K562 (cell line): ENCODE measurements at regions not wholly inside any gene's neighbourhood (a gene's known extent, or its start where the extent isn't known, plus 50 kb on each side); places are given as distances from the start of the nearest gene placed in this dataset.
"Not testable (repeated sequence)": the region's sequence is repeated elsewhere in the genome, so short reads cannot be mapped to it uniquely, and the experiment has no call there.

Experiments used
- ATAC-seq: fragments of 200-7000 bp; cut with Tn5 transposase; 3 replicates; pipeline ENCODE4 v1.9.1; 2020; ENCODE audit warnings: moderate library complexity
- BruUV-seq: library from RNA; stranded (reverse); fragments of 400-500 nt; replicated peaks from 2 replicates; lab custom pipeline; 2021; lab: Mats Ljungman, UMichigan
- CTCF ChIA-PET: fragments of 300-600 bp; formaldehyde crosslinking; extraction: SDS; loops from one replicate; lab custom pipeline; 2021; ENCODE audit warnings: low intra/inter-chr PET ratio; lab: Yijun Ruan, JAX
- POLR2A ChIA-PET: fragments of 300-600, 350-650 bp; sonication (Branson Sonifier 250); formaldehyde crosslinking; extraction: SDS; loops from one replicate; lab custom pipeline; 2021; ENCODE audit warnings: antibody characterized with exemption, inconsistent platforms; lab: Yijun Ruan, JAX
- DNase-seq, 4 experiments: peaks; one replicate each; pipeline versions ENCODE4 v3.0.0 to v3.0.0-alpha.2; 2011 to 2018; ENCODE audit warnings: low spot score in 3 of 4, mixed read lengths in 3 of 4; ENCODE audit errors: extremely low read depth in 1 of 4
- FAIRE-seq: peaks from 2 replicates; lab custom pipeline; 2011; peaks lifted over from hg19 to GRCh38; lab: Jason Lieb, UNC
- H2AFZ ChIP-seq: 2 replicates; pipeline ENCODE4 v1.6.0; 2011; ENCODE audit warnings: low read depth, low read length, control low read depth, inconsistent platforms
- H3K27ac ChIP-seq: fragments of 200-600 bp; 3 replicates; pipeline ENCODE4 v1.8.0; 2011; ENCODE audit warnings: low read depth, mild to moderate bottlenecking, control low read depth, inconsistent platforms, low read length, moderate library complexity, mixed read lengths; ENCODE audit errors: extremely low read depth
- H3K27me3 ChIP-seq, 2 experiments: fragments of 300-600 bp in 1 of 2; 2 replicates in 1 of 2; 3 replicates in 1 of 2; pipeline versions ENCODE4 v1.6.0 to v1.8.0; 2011; ENCODE audit warnings: inconsistent platforms in 2 of 2, low read length in 2 of 2, mild to moderate bottlenecking in 1 of 2, mixed read lengths in 1 of 2, moderate library complexity in 1 of 2; ENCODE audit not compliant: control insufficient read depth in 2 of 2, insufficient read depth in 2 of 2
- H3K36me3 ChIP-seq: fragments of 300-600 bp; 3 replicates; pipeline ENCODE4 v1.8.0; 2011; ENCODE audit warnings: mild to moderate bottlenecking, low read length, inconsistent platforms; ENCODE audit not compliant: control insufficient read depth, insufficient read depth
- H3K4me1 ChIP-seq, 2 experiments: fragments of 200-600 bp in 1 of 2; replicated peaks in 1 of 2; 2 replicates in 1 of 2; 3 replicates in 1 of 2; pipeline versions ENCODE4 v1.5.1 to v1.8.0; 2011; ENCODE audit warnings: inconsistent platforms in 2 of 2, low read length in 2 of 2, mild to moderate bottlenecking in 1 of 2, mixed read lengths in 1 of 2, moderate library complexity in 1 of 2; ENCODE audit not compliant: control insufficient read depth in 2 of 2, insufficient read depth in 2 of 2
- H3K4me2 ChIP-seq: 2 replicates; pipeline ENCODE4 v1.6.1; 2011; ENCODE audit warnings: low read length, control low read depth, inconsistent platforms, mixed read lengths; ENCODE audit not compliant: insufficient read depth
- H3K4me3 ChIP-seq: fragments of 200-600 bp; sonication (generic), shearing (Covaris generic); 2 replicates; pipeline ENCODE4 v1.5.1; 2016; ENCODE audit warnings: control low read depth, inconsistent platforms
- H3K79me2 ChIP-seq: fragments of 200-600 bp; 3 replicates; pipeline ENCODE4 v1.8.0; 2011; ENCODE audit warnings: low read length, inconsistent platforms; ENCODE audit not compliant: control insufficient read depth, insufficient read depth
- H3K9ac ChIP-seq, 2 experiments: 2 replicates each; pipeline versions ENCODE4 v1.6.0 to v1.6.1; 2011; ENCODE audit warnings: low read depth in 2 of 2, low read length in 2 of 2, control low read depth in 1 of 2, inconsistent platforms in 1 of 2, mild to moderate bottlenecking in 1 of 2, mixed read lengths in 1 of 2; ENCODE audit not compliant: insufficient read depth in 1 of 2
- H3K9me1 ChIP-seq: one replicate; pipeline ENCODE4 v1.6.0; 2011; ENCODE audit warnings: inconsistent platforms, mild to moderate bottlenecking, low read length, moderate library complexity; ENCODE audit not compliant: control insufficient read depth, insufficient read depth
- H3K9me3 ChIP-seq: replicated peaks from 2 replicates; pipeline ENCODE4 v1.5.1; 2011; ENCODE audit warnings: low read depth, low read length, inconsistent platforms; ENCODE audit not compliant: control insufficient read depth, insufficient read depth
- H4K20me1 ChIP-seq: replicated peaks from 2 replicates; pipeline ENCODE4 v1.6.1; 2011; ENCODE audit warnings: low read length, inconsistent platforms, mixed read lengths; ENCODE audit not compliant: control insufficient read depth, insufficient read depth
- CAMTA2 ChIP-seq: fragments of 250-450 bp; sonication (Bioruptor Pico); conservative IDR thresholded peaks from 2 replicates; pipeline ENCODE4 v1.5.1; 2022
- CEBPG ChIP-seq, 3 experiments: fragments of 200-800 bp in 1 of 3; sonication (Bioruptor generic) in 1 of 3; sonication (generic) in 1 of 3; formaldehyde crosslinking in 1 of 3; IDR thresholded peaks in 2 of 3; conservative IDR thresholded peaks in 1 of 3; 2 replicates each; pipeline versions ENCODE4 v1.6.1 to v1.8.0; 2016 to 2022; ENCODE audit warnings: missing compliant biosample characterization in 2 of 3, missing genetic modification characterization in 2 of 3, mild to moderate bottlenecking in 1 of 3, missing genetic modification reagents in 1 of 3
- FOS ChIP-seq: IDR thresholded peaks from 3 replicates; pipeline ENCODE4 v1.6.1; 2011; ENCODE audit not compliant: insufficient read length; ENCODE audit errors: extremely low read depth
- FOSL1 ChIP-seq: fragments of 200-800 bp; sonication (Bioruptor generic); conservative IDR thresholded peaks from 2 replicates; pipeline ENCODE4 v1.6.1; 2016; ENCODE audit warnings: missing genetic modification characterization, missing compliant biosample characterization
- FOXP1 ChIP-seq: sonication (generic); formaldehyde crosslinking; IDR thresholded peaks from 2 replicates; pipeline ENCODE4 v1.8.0; 2022; ENCODE audit warnings: mild to moderate bottlenecking, missing genetic modification reagents
- NFRKB ChIP-seq: fragments of 450-650 bp; IDR thresholded peaks from 2 replicates; pipeline ENCODE4 v1.6.1; 2016; ENCODE audit warnings: low read depth
- RBM34 ChIP-seq: fragments of 200-400 bp; formaldehyde crosslinking; IDR thresholded peaks from 2 replicates; pipeline ENCODE4 v1.6.1; 2018; ENCODE audit warnings: low read length, borderline replicate concordance; ENCODE audit not compliant: insufficient read depth
- ZNF197 ChIP-seq: fragments of 200-800 bp; sonication (Bioruptor generic); IDR thresholded peaks from 2 replicates; pipeline ENCODE4 v1.6.1; 2016; ENCODE audit warnings: low read depth, missing genetic modification characterization, missing compliant biosample characterization
- ZSCAN32 ChIP-seq: fragments of 450-650 bp; formaldehyde crosslinking; IDR thresholded peaks from 2 replicates; pipeline ENCODE4 v1.4.0; 2020; ENCODE audit warnings: mild to moderate bottlenecking, moderate library complexity
- WGBS: fragments of 100-300 bp; shearing (Covaris generic); methylation state at CpG from one replicate; pipeline ENCODE4 v1.1.6; 2016; ENCODE audit warnings: low coverage, mixed read lengths; ENCODE audit not compliant: insufficient coverage; ENCODE audit errors: missing lambda C conversion rate; 5-methylcytosine and 5-hydroxymethylcytosine counted together
- in situ Hi-C: fragments of 300-500 bp; cut with MboI; formaldehyde crosslinking; loops from 4 replicates; pipeline ENCODE4 v1.15.0; 2018; ENCODE audit warnings: inconsistent platforms, mixed read lengths
- intact Hi-C: fragments of 100-400 bp; cut with micrococcal nuclease; formaldehyde crosslinking; loops from 2 replicates; pipeline ENCODE4 v1.14.2; 2022
- TF ChIP-seq, protein P1 (sequence below): sonication (generic); formaldehyde crosslinking; IDR thresholded peaks from 2 replicates; pipeline ENCODE4 v1.8.0; 2022; ENCODE audit warnings: mild to moderate bottlenecking, missing genetic modification reagents

DNA sequence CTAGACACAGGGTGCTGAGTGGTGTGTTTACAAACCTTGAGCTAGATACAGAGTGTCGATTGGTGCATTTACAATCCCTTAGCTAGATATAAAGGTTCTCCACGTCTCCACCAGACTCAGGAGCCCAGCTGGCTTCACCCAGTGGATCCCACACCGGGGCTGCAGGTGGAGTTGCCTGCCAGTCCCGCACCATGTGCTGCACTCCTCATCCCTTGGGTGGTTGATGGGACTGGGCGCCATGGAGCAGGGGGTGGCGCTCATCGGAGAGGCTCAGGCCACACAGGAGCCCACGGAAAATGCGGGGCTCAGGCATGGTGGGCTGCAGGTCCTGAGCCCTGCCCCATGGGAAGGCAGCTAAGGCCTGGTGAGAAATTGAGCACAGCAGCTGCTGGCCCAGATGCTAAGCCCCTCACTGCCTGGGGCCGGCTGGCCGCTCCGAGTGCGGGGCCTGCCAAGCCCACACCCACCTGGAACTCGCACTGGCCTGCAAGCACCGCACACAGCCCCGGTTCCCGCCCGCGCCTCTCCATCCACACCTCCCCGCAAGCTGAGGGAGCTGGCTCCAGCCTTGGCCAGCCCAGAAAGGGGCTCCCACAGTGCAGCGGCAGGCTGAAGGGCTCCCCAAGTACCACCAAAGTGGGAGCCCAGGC lies 418.4 kb downstream of the KIF20B start:
- H3K9me1 ChIP-seq, POLR2A ChIA-PET, H3K4me1 ChIP-seq, ATAC-seq, H3K79me2 ChIP-seq, H3K27ac ChIP-seq, CTCF ChIA-PET, H3K27me3 ChIP-seq, H3K4me3 ChIP-seq, H3K4me2 ChIP-seq, H3K9me3 ChIP-seq, H3K9ac ChIP-seq, FAIRE-seq, H2AFZ ChIP-seq, intact Hi-C loops, DNase-seq, H4K20me1 ChIP-seq, BruUV-seq, in situ Hi-C loops, H3K36me3 ChIP-seq: not testable (repeated sequence)
- WGBS, result 1% methylated on average over 14 of the region's 21 CpGs

DNA sequence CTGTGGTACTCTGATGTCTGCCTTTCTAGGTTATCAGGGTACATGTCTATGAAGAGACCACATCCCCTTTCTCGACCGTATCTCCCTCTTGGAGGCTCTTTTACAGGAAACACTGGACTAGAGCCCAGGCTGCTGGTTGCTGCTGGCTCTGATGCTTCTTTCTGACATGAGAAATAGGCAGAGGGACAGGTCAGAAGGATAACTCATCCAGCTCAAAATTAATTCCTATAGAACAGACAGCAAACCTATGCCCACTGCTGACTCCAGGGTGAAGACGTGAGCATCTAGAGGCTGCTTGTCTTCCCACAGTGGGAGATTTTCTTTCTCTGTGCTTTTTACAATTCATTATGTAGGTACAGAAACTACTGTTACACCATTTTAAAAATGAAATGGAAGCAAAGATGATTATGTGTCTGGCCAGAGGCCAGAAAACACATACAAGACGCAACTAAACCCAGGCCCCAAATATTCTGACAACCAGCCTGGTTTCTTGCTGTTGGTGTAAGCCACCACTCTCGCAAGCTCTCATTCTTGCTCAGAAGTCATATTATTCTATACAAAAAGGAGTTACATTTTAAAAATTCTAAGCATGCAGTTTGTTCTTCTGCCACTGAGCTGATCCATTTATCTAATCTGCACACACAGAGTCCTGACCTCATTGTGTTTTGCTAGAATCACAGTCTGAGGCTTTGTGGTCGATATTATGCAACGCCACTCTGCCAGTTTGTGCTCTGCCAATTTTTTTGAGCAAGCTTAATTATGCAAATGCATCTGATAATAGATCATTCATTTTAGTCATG lies 424.3 kb downstream of the KIF20B start:
- no peak overlapping the region for H2AFZ ChIP-seq
- H3K79me2 ChIP-seq, result no peaks in the 10 kb centered on the region
- H3K9ac ChIP-seq, result no peak overlapping the region
- in situ Hi-C loops (no loop called here), intact Hi-C loops (no loop called here)
- CTCF ChIA-PET, result no interaction called here
- no peak for DNase-seq
- H3K27me3 ChIP-seq, result no peaks in the 10 kb centered on the region
- no peaks in the 10 kb centered on the region for H3K4me1 ChIP-seq
- H4K20me1 ChIP-seq, result no peaks in the 10 kb centered on the region
- no peaks in the 10 kb centered on the region for H3K9me1 ChIP-seq
- 5% methylated on average over 7 of the region's 7 CpGs for WGBS
- H3K4me3 ChIP-seq, result no peak overlapping the region
- TF ChIP-seq RBM34 (no peak), CAMTA2 (CRISPR knock-in tag) (no peak), FOS (no peak), CEBPG (CRISPR knock-in tag; IDR thresholded peaks at IDR 0.05) (no peak), CEBPG (tag; conservative IDR thresholded peaks at IDR 0.05 in 1 of 2, IDR thresholded peaks at IDR 0.05 in 1 of 2) (no peak), NFRKB (no peak), FOSL1 (tag) (no peak), ZSCAN32 (CRISPR knock-in tag) (no peak), ZNF197 (no peak), FOXP1 (CRISPR knock-in tag) (no peak)
- TF ChIP-seq, protein P1, sequence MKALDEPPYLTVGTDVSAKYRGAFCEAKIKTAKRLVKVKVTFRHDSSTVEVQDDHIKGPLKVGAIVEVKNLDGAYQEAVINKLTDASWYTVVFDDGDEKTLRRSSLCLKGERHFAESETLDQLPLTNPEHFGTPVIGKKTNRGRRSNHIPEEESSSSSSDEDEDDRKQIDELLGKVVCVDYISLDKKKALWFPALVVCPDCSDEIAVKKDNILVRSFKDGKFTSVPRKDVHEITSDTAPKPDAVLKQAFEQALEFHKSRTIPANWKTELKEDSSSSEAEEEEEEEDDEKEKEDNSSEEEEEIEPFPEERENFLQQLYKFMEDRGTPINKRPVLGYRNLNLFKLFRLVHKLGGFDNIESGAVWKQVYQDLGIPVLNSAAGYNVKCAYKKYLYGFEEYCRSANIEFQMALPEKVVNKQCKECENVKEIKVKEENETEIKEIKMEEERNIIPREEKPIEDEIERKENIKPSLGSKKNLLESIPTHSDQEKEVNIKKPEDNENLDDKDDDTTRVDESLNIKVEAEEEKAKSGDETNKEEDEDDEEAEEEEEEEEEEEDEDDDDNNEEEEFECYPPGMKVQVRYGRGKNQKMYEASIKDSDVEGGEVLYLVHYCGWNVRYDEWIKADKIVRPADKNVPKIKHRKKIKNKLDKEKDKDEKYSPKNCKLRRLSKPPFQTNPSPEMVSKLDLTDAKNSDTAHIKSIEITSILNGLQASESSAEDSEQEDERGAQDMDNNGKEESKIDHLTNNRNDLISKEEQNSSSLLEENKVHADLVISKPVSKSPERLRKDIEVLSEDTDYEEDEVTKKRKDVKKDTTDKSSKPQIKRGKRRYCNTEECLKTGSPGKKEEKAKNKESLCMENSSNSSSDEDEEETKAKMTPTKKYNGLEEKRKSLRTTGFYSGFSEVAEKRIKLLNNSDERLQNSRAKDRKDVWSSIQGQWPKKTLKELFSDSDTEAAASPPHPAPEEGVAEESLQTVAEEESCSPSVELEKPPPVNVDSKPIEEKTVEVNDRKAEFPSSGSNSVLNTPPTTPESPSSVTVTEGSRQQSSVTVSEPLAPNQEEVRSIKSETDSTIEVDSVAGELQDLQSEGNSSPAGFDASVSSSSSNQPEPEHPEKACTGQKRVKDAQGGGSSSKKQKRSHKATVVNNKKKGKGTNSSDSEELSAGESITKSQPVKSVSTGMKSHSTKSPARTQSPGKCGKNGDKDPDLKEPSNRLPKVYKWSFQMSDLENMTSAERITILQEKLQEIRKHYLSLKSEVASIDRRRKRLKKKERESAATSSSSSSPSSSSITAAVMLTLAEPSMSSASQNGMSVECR (CRISPR knock-in tag), result no peak
- no peaks in the 10 kb centered on the region for H3K36me3 ChIP-seq
- BruUV-seq, result no TSS peak
- POLR2A ChIA-PET, result no interaction called here
- no peak overlapping the region for H3K27ac ChIP-seq
- no peak for ATAC-seq
- no peaks in the 10 kb centered on the region for H3K9me3 ChIP-seq
- no peak overlapping the region for H3K4me2 ChIP-seq
- no peak for FAIRE-seq
